OCI-LY1 (cell line): ENCODE measurements at regions not wholly inside any gene's neighbourhood (a gene's known extent, or its start where the extent isn't known, plus 50 kb on each side); places are given as distances from the start of the nearest gene placed in this dataset.

Experiments
- H2AFZ ChIP-seq: fragments of 200-600 bp; sonication (generic), shearing (Covaris generic); 2 replicates; pipeline ENCODE4 v1.6.0; 2014; ENCODE audit warnings: antibody characterized with exemption, mild to moderate bottlenecking, low read length
- H3F3A ChIP-seq: fragments of 200-600 bp; sonication (generic), shearing (Covaris generic); 2 replicates; pipeline ENCODE4 v1.6.0; 2014; ENCODE audit warnings: mild to moderate bottlenecking, antibody characterized with exemption, low read length, moderate library complexity; ENCODE audit not compliant: insufficient read depth
- H3K27ac ChIP-seq: fragments of 200-600 bp; sonication (generic); 2 replicates; pipeline ENCODE4 v1.5.1; 2014; ENCODE audit warnings: low read length, mixed run types, mild to moderate bottlenecking, low read depth; ENCODE audit not compliant: poor library complexity, severe bottlenecking
- H3K27me3 ChIP-seq: fragments of 200-600 bp; sonication (generic); 2 replicates; pipeline ENCODE4 v1.6.0; 2014; ENCODE audit warnings: antibody characterized with exemption, mild to moderate bottlenecking, low read length, moderate library complexity; ENCODE audit not compliant: insufficient read depth
- H3K36me3 ChIP-seq: fragments of 200-600 bp; sonication (generic); 2 replicates; pipeline ENCODE4 v1.6.1; 2014; ENCODE audit warnings: mild to moderate bottlenecking, antibody characterized with exemption, low read length, moderate library complexity, mixed read lengths; ENCODE audit not compliant: insufficient read depth
- H3K4me1 ChIP-seq: fragments of 200-600 bp; sonication (generic); 2 replicates; pipeline ENCODE4 v1.5.1; 2014; ENCODE audit warnings: mild to moderate bottlenecking, low read length, moderate library complexity; ENCODE audit not compliant: insufficient read depth, severe bottlenecking
- H3K4me2 ChIP-seq: fragments of 200-600 bp; sonication (generic), shearing (Covaris generic); 2 replicates; pipeline ENCODE4 v1.6.1; 2014; ENCODE audit warnings: low read length
- H3K4me3 ChIP-seq: fragments of 200-600 bp; sonication (generic); 2 replicates; pipeline ENCODE4 v1.5.1; 2014; ENCODE audit warnings: low read length, low read depth, mild to moderate bottlenecking, mixed read lengths; ENCODE audit not compliant: poor library complexity, severe bottlenecking
- H3K79me2 ChIP-seq: fragments of 200-600 bp; shearing (Covaris generic); 2 replicates; pipeline ENCODE4 v1.6.1; 2016; ENCODE audit warnings: mixed run types, low read length, mixed read lengths; ENCODE audit not compliant: insufficient read depth
- H3K9ac ChIP-seq: fragments of 200-600 bp; sonication (generic), shearing (Covaris generic); 2 replicates; pipeline ENCODE4 v1.6.1; 2014; ENCODE audit warnings: mild to moderate bottlenecking, low read length, mixed read lengths
- H3K9me2 ChIP-seq: fragments of 200-600 bp; sonication (generic), shearing (Covaris generic); 2 replicates; pipeline ENCODE4 v1.6.1; 2014; ENCODE audit warnings: low read depth, mild to moderate bottlenecking, low read length, mixed read lengths
- H3K9me3 ChIP-seq: fragments of 200-600 bp; shearing (Covaris generic); 2 replicates; pipeline ENCODE4 v1.6.1; 2014; ENCODE audit warnings: low read length, mixed read lengths
- H4K20me1 ChIP-seq: fragments of 200-600 bp; sonication (generic), shearing (Covaris generic); 2 replicates; pipeline ENCODE4 v1.6.0; 2016; ENCODE audit warnings: mild to moderate bottlenecking, low read length; ENCODE audit not compliant: insufficient read depth
- EZH2 ChIP-seq: fragments of 200-600 bp; sonication (generic), shearing (Covaris generic); IDR thresholded peaks from 2 replicates; pipeline ENCODE4 v1.8.0; 2017; ENCODE audit warnings: borderline replicate concordance, mixed run types, mild to moderate bottlenecking, antibody characterized with exemption, low read length, moderate library complexity, mixed read lengths
- TF ChIP-seq, protein P1 (sequence below): fragments of 200-600 bp; sonication (generic), shearing (Covaris generic); IDR thresholded peaks from 2 replicates; pipeline ENCODE4 v1.5.1; 2017; ENCODE audit warnings: mild to moderate bottlenecking, antibody characterized with exemption, low read length, moderate library complexity, mixed read lengths

DNA sequence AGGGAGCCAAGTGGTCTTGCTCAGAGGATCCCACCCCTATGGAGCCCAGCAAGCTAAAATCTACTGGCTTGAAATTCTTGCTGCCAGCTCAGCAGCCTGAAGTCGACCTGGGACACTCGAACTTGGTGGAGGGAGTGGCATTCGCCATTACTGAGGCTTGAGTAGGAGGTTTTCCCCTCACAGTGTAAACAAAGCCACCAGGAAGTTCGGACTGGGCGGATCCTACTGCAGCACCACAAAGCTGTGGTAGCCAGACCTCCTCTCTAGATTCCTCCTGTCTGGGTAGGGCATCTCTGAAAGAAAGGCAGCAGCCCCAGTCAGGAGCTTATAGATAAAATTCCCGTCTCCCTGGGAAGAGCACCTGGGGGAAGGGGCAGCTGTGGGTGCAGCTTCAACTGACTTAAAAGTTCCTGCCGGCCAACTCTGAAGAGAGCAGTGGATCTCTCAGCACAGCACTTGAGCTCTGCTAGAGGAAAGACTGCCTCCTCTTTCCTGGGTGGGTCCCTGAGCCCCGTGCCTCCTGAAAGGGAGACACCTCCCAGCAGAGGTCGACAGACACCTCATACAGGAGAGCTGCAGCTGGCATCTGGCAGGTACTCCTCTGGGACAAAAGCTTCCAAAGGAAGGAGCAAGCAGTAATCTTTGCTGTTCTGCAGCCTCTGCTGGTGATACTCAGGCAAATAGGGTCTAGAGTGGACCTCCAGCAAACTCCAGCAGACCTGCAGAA is 576.3 kb upstream of the NECTIN3 start:
- H3K4me3 ChIP-seq: no peak overlapping the region
- no peaks in the 10 kb centered on the region for H3K27me3 ChIP-seq
- no peak overlapping the region for H3K9ac ChIP-seq
- no peaks in the 10 kb centered on the region for H3K4me1 ChIP-seq
- H3K9me3 ChIP-seq: no peaks in the 10 kb centered on the region
- H3K79me2 ChIP-seq: no peaks in the 10 kb centered on the region
- no peak overlapping the region for H3K4me2 ChIP-seq
- TF ChIP-seq, protein P1, sequence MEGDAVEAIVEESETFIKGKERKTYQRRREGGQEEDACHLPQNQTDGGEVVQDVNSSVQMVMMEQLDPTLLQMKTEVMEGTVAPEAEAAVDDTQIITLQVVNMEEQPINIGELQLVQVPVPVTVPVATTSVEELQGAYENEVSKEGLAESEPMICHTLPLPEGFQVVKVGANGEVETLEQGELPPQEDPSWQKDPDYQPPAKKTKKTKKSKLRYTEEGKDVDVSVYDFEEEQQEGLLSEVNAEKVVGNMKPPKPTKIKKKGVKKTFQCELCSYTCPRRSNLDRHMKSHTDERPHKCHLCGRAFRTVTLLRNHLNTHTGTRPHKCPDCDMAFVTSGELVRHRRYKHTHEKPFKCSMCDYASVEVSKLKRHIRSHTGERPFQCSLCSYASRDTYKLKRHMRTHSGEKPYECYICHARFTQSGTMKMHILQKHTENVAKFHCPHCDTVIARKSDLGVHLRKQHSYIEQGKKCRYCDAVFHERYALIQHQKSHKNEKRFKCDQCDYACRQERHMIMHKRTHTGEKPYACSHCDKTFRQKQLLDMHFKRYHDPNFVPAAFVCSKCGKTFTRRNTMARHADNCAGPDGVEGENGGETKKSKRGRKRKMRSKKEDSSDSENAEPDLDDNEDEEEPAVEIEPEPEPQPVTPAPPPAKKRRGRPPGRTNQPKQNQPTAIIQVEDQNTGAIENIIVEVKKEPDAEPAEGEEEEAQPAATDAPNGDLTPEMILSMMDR: no peak
- no peak for TF ChIP-seq EZH2
- no peak overlapping the region for H3K27ac ChIP-seq
- H3K36me3 ChIP-seq: no peaks in the 10 kb centered on the region
- H3K9me2 ChIP-seq: no peaks in the 10 kb centered on the region
- H4K20me1 ChIP-seq: no peaks in the 10 kb centered on the region
- no peaks in the 10 kb centered on the region for H3F3A ChIP-seq
- H2AFZ ChIP-seq: no peak overlapping the region

DNA sequence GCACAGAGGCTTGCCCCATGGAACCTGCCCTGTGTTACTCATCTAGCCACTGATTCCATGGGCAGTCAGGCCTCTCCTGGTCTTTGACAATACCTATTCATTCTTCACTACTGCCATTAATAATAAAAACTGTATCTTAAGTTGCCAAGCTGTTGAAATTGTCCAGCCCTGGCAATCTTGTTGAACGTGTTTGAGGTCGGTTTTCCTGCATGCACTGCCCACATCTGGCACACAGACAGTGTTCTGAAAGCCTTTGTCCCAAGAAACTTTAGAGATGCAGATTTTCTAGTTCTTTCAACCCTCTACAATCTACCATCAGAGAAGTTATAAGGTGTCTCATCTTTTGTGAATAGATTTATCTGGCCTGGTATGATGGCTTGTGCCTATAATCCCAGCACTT is 567.2 kb upstream of the NECTIN3 start:
- Histone ChIP-seq H3K9me3 (no peaks in the 10 kb centered on the region), H3K36me3 (no peaks in the 10 kb centered on the region), H4K20me1 (no peaks in the 10 kb centered on the region), H3K4me2 (no peak overlapping the region), H3F3A (no peaks in the 10 kb centered on the region), H3K27ac (no peak overlapping the region), H2AFZ (no peak overlapping the region), H3K9me2 (no peaks in the 10 kb centered on the region), H3K79me2 (no peaks in the 10 kb centered on the region), H3K27me3 (no peaks in the 10 kb centered on the region), H3K9ac (no peak overlapping the region), H3K4me3 (no peak overlapping the region), H3K4me1 (no peaks in the 10 kb centered on the region)
- TF ChIP-seq, protein P1: no peak
- no peak for TF ChIP-seq EZH2

DNA sequence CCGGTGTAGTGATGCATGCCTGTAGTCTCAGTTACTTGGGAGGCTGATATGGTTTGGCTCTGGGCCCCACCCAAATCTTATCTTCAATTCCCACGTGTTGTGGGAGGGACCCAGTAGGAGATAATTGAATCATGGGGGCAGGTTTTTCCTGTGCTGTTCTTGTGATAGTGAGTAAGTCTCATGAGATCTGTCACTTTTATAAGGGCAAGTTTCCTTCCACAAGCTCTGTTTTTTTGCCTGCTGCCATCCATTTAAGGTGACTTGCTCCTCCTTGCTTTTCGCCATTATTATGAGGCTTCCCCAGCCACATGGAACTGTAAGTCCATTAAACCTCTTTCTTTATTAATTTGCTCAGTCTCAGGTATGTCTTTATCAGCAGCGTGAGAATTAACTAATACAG is 566.7 kb upstream of the NECTIN3 start:
- H3K4me3 ChIP-seq: no peak overlapping the region
- H3K4me1 ChIP-seq: no peaks in the 10 kb centered on the region
- TF ChIP-seq, protein P1: no peak
- no peak for TF ChIP-seq EZH2
- no peak overlapping the region for H2AFZ ChIP-seq
- H3K9me2 ChIP-seq: no peaks in the 10 kb centered on the region
- H3K27me3 ChIP-seq: no peaks in the 10 kb centered on the region
- H3K9me3 ChIP-seq: no peaks in the 10 kb centered on the region
- H3K27ac ChIP-seq: no peak overlapping the region
- H3K36me3 ChIP-seq: no peaks in the 10 kb centered on the region
- H3K4me2 ChIP-seq: no peak overlapping the region
- H3K79me2 ChIP-seq: no peaks in the 10 kb centered on the region
- no peaks in the 10 kb centered on the region for H3F3A ChIP-seq
- no peak overlapping the region for H3K9ac ChIP-seq
- no peaks in the 10 kb centered on the region for H4K20me1 ChIP-seq
